ENCODE measurements at regions not wholly inside any gene's neighbourhood (a gene's known extent, or its start where the extent isn't known, plus 50 kb on each side); places are given as distances from the start of the nearest gene placed in this dataset.
A peak's percentile ranks its signal among the peaks of the same experiment; 100 is the strongest.

GRCh38 chr15:26477044-26477443, 295.8 kb downstream of the GABRB3 start:
- DNase-seq (ENCODE audit: low read depth, low spot score), result no peak

DNA sequence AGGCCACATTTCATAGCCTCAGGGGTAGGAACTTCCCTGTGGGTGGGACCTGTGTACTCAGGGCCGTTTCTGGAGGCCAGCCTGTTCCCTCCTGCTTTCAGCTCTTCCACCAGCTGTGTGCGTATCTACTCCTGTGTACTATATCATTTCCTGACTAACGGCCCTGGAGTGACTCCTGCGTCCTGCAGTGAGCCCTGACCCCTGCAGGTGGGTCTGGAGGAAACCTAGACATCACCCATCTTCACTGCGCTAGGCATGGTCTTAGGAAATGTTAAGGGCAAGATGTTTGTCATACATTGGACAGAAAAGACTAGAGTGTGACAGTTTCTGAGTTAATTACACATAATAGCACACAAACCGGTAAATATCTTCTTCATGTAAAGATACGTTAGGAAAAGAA, 297.3 kb downstream of the GABRB3 start:
- DNase-seq (ENCODE audit: low read depth, low spot score), result no peak

- no peak for DNase-seq (ENCODE audit: low read depth, low spot score)
Observed at GRCh38 chr15:26472661-26473060, 300.2 kb downstream of the GABRB3 start.

DNA sequence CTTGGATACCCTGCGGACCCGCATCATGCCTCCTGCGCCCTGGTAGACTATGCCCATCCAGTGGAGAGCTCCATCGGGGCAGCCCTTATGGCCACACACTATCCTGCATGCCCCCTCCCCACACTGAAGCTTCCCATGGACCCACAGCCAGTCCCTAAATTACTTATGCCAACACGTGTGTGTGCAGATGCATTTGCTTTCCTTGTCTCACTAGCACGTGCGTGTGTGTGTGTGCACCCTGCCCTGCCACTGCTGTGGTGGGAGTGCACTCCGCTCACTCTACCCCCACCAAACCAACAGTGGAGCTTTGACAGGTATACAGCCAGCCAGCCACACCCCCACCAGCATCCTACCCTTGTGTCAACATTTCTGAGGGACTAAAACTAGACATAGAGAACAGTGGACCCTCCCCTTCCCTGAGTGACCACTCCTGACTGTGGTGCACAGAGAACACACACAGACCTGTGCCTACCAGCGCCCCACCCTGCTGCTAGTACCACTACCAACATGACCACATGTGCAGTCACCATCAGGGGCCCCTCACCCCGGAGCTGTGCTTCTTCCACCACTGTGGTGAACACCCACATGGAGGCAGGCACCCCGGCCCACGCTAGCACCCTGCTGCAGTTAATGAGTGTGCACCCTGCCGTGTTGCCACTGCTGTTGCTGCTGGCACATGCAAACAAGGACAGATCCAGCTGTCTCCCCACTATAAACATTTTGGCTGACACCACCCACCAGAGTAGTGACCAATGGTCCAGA, 310.8 kb downstream of the GABRB3 start:
- no peak for DNase-seq (ENCODE audit: low read depth, low spot score)

- no peak for DNase-seq (ENCODE audit: low read depth, low spot score)
Observed at GRCh38 chr15:26460165-26460564, 312.7 kb downstream of the GABRB3 start.

DNA sequence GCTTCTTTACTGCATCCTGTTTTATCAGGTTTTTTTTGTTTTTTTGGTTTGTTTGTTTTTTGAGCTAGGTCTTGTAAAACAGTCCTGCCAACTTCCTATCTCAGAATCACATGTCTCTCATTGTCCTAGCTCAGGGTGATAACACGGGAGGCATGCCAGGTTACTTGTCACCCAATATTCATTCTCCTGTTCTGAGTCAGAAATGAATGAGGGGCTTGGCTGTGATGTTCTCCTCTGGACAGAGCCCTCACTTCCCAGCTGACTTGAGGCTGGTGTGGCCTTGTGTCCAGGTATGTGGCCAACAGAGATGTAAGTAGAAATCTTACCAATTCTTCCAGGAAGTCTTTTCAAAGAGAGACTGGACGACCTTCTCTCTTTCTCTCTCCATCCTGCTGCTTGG, 317.0 kb downstream of the GABRB3 start:
- DNase-seq (ENCODE audit: low read depth, low spot score), result no peak

DNA sequence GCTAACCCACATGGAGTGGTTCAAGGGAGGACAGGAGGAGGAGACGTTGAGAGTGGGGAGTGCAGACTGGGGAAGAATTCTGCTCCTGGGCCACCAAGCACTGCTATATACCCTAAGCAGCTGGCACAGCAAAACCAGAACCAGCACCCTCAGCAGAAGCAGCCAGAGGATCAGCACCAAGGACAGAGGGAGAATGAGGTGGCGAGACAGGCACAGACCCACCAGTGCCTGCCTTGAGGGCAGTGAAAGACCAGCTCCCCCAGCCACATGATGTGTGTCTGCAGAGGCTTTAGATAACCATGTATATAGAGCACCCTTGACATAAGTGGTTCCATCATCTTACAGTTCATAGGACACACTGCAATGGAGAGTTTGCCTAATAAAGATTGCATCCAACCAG, 319.0 kb downstream of the GABRB3 start:
- peak; percentile 36 for DNase-seq (ENCODE audit: low read depth, low spot score)

GRCh38 chr15:26451995-26452394, 320.9 kb downstream of the GABRB3 start:
- DNase-seq (ENCODE audit: low read depth, low spot score), result no peak

DNA sequence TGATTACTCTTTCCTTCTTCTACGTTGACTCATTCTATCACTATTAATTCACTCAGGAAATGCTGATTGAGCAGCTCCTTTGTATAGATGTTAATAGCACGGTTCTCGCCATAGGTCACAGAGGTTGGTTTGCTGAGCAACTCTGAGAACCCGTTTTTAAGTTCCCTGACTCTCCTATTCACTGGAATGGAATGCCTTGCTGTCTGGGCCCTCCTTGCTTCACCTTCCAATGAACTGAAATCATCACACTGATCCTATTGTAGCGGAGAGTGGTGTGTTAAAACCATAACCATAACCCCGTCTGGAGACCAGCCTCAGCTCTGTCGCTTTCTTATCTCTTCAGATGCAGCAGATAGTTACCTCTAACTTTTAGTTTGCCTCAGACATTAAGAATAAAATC, 323.6 kb downstream of the GABRB3 start:
- peak; percentile 48 for DNase-seq (ENCODE audit: low read depth, low spot score)

GRCh38 chr15:26443321-26443720, 329.5 kb downstream of the GABRB3 start:
- no peak for DNase-seq (ENCODE audit: low read depth, low spot score)

DNA sequence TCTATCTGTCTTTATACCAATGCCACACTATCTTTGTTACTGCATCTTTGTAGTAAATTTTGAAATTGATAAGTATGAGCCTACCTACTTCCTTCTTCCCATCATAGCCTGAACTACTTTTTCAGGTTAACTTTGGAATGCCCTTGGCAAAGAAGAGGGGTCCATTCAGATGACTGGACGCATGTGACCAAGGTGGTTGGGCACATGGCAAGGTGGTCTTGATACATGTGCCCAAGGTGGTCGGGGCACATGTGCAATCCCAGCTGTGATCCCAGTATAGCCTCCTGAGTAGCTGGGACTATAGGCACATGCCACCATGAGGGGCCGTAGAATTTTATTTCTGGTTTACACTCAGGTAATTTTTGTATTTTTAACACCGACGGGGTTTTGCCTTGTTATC, 330.2 kb downstream of the GABRB3 start:
- DNase-seq (ENCODE audit: low read depth, low spot score), result no peak

- DNase-seq (ENCODE audit: low read depth, low spot score), result no peak
Observed at GRCh38 chr15:26439681-26440080, 333.2 kb downstream of the GABRB3 start.

DNA sequence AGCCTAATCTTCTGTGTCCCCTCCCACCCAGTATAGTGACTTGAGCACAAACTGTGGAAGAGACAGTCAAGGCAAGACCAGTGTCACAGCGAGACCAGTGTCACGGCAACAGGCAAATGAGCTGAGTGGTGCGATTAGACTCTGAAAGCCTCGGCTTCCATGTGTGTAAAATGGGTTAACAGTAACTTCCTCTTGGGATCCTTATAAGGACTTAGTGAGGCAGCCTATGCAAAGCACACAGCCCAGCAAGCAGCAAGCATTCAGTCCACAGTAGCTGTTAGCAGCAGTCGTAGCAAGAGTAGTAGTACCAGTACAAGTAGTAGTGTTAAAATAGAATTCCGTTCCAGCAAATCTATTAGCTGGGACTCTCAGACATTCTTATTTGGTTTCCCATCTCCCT, 334.1 kb downstream of the GABRB3 start:
- DNase-seq (ENCODE audit: low read depth, low spot score), result no peak

- DNase-seq (ENCODE audit: low read depth, low spot score), result no peak
Observed at GRCh38 chr15:26438316-26438715, 334.6 kb downstream of the GABRB3 start.

DNA sequence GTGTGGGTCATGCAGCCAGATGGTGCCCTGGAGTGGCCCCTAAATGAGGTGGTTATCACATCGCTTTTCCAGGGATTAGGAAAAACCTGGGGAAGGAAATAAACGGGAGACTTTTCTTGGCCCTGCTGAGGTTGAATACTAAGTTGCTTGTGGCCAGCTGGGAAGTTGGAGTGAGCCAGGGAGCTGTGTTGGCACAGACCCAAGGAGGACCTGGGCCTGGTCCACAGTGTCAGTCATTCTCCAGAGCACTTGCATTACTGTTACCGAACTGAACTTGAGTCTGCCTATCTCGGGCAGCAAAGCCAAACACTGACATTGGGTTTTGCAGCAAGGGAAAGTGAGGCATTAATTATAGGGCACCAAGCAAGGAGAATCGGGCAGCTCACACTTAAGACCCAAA, 339.0 kb downstream of the GABRB3 start:
- no peak for DNase-seq (ENCODE audit: low read depth, low spot score)

DNA sequence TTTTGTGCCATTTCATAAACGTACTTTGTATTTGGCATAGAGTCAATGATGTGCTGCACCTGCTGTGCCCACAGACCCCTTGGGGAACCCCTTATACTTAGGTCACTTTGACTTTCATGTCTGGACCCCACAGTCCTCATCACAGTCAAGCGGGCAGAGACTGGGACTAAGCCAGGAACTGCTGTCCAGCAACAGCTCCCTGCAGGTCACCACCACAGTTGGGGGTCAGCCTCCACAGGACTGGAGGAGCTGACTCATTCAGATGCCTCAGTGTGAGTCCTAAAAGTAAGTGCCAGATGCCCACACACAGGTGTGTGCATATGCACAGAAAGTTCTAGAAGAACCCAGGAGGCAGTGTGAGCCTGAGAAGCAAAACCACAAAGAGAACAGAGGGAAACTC, 339.8 kb downstream of the GABRB3 start:
- DNase-seq (ENCODE audit: low read depth, low spot score), result no peak

DNA sequence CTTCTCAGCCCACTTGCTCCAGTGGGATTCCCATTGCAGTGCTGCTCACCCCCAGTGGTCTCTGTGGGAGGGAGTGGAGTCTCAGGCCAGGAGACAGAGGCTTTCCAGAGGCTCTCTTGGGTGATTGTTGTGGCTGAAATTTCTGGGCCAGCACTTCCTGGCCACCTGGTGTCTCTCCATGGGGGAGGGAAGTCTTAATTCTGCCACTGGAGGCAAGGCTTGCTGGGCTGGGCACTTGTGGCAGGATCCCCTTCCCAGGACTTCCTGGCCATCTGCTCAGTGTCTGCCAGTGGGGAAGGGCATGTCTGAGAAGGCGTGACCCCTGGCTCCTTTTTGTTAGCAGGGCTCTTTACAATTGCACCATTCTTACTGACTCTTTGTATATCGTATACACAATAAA, 351.8 kb downstream of the GABRB3 start:
- no peak for DNase-seq (ENCODE audit: low read depth, low spot score)

DNA sequence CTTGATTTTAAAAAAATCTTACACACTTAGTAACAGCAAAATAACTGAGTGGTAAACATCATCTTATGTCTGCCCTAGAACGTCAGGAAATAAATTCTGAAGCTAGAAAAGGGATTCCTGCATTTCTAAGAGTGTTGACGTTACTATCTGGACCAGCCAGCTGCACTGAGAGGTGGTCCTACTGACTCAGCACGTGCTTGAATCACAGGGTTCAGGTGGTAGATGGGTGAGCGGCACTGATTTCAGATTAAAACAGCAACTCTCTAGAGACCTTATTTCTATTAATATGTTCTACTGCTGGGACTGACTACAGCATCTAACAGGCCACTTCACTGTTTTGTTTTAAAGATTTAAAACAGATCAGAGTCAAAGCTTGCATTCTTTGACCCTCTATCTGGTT, 377.2 kb downstream of the GABRB3 start:
- no peak for DNase-seq (ENCODE audit: low read depth, low spot score)

- peak; percentile 24 for DNase-seq (ENCODE audit: low read depth, low spot score)
Observed at GRCh38 chr15:26394801-26395200, 378.1 kb downstream of the GABRB3 start.

GRCh38 chr15:26392956-26393355, 379.9 kb downstream of the GABRB3 start:
- DNase-seq (ENCODE audit: low read depth, low spot score), result no peak

GRCh38 chr15:26391567-26392194, 381.2 kb downstream of the GABRB3 start:
- DNase-seq (ENCODE audit: low read depth, low spot score), result no peak

DNA sequence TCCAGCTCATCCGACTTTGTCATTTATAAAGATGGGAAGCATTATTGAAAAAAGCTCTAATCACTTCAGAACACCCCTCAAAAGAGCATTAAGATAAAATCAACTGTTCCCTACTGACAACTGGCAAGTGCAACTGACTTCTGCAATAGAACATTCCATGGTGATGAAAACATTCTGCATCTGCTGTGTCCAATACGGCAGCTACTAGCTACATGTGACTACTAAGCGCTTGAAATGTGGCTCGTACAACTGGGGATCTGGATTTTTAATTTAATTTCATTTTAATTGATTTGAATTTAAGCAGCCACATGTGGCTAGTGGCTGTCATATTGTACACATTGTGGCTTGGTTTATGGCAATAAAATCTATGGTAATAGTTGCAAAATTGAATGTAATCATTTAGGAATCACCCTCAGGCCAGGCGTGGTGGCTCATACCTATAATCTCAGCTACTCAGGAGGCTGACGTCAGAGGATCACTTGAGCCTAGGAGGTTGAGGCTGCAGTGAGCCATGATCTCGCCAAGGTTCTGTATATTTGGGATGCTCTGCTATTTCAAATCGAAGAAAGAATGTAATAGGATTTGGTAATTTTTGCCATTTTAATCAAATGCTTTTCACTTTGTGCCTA, 390.3 kb downstream of the GABRB3 start:
- no peak for DNase-seq (ENCODE audit: low read depth, low spot score)

GRCh38 chr15:26378304-26378703, 394.6 kb downstream of the GABRB3 start:
- DNase-seq (ENCODE audit: low read depth, low spot score), result no peak

All from ELF-1 (cell line).